Erythroblast (primary cell): ENCODE measurements at regions not wholly inside any gene's neighbourhood (a gene's known extent, or its start where the extent isn't known, plus 50 kb on each side); places are given as distances from the start of the nearest gene placed in this dataset.

Source experiments
- GATA1 ChIP-seq: IDR thresholded peaks from 2 replicates; pipeline ENCODE4 v1.6.1; 2011; ENCODE audit warnings: low read depth, mild to moderate bottlenecking, control low read depth, low read length, moderate library complexity
- POLR2A ChIP-seq: IDR thresholded peaks from 2 replicates; pipeline ENCODE4 v1.6.1; 2011; ENCODE audit warnings: mild to moderate bottlenecking, low read length

GRCh38 chr1:79281442-79281841 lies 274.9 kb upstream of the ADGRL4 start:
- TF ChIP-seq POLR2A: no peak
- no peak for TF ChIP-seq GATA1
